ENCODE measurements at regions not wholly inside any gene's neighbourhood (a gene's known extent, or its start where the extent isn't known, plus 50 kb on each side); places are given as distances from the start of the nearest gene placed in this dataset.
A peak's percentile ranks its signal among the peaks of the same experiment; 100 is the strongest.

DNA sequence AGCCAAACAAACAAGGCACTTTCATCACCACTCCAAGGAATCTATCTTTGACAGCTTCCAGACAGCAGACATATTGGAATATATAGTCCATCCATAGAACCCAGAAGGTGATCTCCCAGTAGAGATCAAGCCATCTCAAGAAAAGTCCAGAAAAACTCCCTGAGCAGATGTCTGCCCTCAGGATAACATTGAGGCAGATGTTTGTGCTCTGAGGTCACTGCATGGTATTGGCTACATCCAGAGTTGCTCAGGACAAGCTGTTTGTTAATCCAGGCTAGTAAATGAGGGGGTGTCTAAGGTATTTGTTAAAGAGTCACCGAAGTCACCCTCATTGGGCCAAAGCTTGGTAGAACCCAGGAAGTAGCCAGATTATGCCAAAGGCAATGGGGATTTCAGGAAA, 556.3 kb upstream of the KLF4 start:
- Histone ChIP-seq H3K27ac (no peak overlapping the region), H3K9me3 (peaks cover 6% of the 10 kb centered on the region), H3K36me3 (ENCODE audit: insufficient read depth in 1 of 2, low read depth in 1 of 2) (no peaks in the 10 kb centered on the region), H3K4me1 (peaks cover 3% of the 10 kb centered on the region), H3K4me3 (no peak overlapping the region), H3K27me3 (ENCODE audit: insufficient read depth in 3 of 3, low read length in 2 of 3) (no peaks in the 10 kb centered on the region)
- TF ChIP-seq, protein P1, sequence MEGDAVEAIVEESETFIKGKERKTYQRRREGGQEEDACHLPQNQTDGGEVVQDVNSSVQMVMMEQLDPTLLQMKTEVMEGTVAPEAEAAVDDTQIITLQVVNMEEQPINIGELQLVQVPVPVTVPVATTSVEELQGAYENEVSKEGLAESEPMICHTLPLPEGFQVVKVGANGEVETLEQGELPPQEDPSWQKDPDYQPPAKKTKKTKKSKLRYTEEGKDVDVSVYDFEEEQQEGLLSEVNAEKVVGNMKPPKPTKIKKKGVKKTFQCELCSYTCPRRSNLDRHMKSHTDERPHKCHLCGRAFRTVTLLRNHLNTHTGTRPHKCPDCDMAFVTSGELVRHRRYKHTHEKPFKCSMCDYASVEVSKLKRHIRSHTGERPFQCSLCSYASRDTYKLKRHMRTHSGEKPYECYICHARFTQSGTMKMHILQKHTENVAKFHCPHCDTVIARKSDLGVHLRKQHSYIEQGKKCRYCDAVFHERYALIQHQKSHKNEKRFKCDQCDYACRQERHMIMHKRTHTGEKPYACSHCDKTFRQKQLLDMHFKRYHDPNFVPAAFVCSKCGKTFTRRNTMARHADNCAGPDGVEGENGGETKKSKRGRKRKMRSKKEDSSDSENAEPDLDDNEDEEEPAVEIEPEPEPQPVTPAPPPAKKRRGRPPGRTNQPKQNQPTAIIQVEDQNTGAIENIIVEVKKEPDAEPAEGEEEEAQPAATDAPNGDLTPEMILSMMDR (IDR thresholded peaks at IDR 0.05): no peak
- no peak for DNase-seq
- ATAC-seq: no peak
- 75 to 89% (median 87%) methylated on average over 1 of the region's 1 CpG for WGBS, 3 donors
- intact Hi-C loops (cut with DNase I): no loop called here

DNA sequence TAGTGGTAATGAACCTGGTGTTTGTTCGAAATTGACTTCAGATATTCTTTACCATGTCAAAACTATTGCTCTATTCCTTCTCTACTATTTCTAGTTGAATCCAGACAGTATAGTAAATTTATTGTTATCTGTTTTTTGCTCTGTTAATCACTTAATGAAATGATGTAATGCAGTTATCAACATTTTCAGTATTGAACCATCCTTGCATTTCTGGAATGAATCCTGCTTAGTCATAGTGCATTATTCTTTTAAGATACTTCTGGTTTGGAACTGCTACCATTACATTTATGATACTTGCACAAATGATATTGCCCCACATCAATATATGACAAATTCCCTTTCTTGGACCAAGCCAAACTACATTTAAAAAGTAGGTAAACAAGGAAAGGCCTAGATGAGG, 554.0 kb upstream of the KLF4 start:
- Histone ChIP-seq H3K27me3 (ENCODE audit: insufficient read depth in 3 of 3, low read length in 2 of 3) (no peaks in the 10 kb centered on the region), H3K27ac (no peak overlapping the region), H3K36me3 (ENCODE audit: insufficient read depth in 1 of 2, low read depth in 1 of 2) (no peaks in the 10 kb centered on the region), H3K4me3 (no peak overlapping the region), H3K9me3 (peaks cover 6% of the 10 kb centered on the region), H3K4me1 (no peaks in the 10 kb centered on the region)
- ATAC-seq (no peak), DNase-seq (no peak)
- WGBS, 3 donors: 88 to 100% (median 99%) methylated on average over 1 of the region's 1 CpG
- TF ChIP-seq, protein P1 (IDR thresholded peaks at IDR 0.05): no peak
- intact Hi-C loops (cut with DNase I): no loop called here

DNA sequence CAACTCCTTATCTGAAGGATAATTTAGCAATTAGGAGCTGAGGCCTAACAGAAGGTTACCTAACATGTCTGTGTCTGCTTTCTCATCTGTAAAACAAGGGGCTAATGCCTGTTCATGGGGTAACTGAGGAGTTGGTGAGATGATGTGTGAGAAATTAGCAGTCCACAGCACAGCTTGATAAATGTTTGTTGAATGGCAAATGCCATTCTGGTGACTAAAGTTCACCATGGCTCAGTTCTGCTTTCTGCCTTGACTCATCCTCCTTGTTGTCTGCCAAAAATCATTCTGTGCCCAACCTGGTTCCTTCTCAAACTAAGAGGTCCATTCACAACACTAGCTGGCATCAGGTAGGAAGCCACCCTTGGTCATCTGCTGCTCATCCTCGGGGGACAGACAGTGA, 552.0 kb upstream of the KLF4 start:
- 37 to 56% (median 44%) methylated on average over 1 of the region's 1 CpG for WGBS, 3 donors
- DNase-seq: no peak
- TF ChIP-seq, protein P1 (IDR thresholded peaks at IDR 0.05): no peak
- intact Hi-C loops (cut with DNase I): no loop called here
- Histone ChIP-seq H3K27me3 (ENCODE audit: insufficient read depth in 3 of 3, low read length in 2 of 3) (no peaks in the 10 kb centered on the region), H3K4me3 (no peak overlapping the region), H3K27ac (peak overlapping the region; percentile 61), H3K4me1 (no peaks in the 10 kb centered on the region), H3K36me3 (ENCODE audit: insufficient read depth in 1 of 2, low read depth in 1 of 2) (no peaks in the 10 kb centered on the region), H3K9me3 (peaks cover 6% of the 10 kb centered on the region)
- peak; percentile 78 to 87 (median 86) for ATAC-seq

DNA sequence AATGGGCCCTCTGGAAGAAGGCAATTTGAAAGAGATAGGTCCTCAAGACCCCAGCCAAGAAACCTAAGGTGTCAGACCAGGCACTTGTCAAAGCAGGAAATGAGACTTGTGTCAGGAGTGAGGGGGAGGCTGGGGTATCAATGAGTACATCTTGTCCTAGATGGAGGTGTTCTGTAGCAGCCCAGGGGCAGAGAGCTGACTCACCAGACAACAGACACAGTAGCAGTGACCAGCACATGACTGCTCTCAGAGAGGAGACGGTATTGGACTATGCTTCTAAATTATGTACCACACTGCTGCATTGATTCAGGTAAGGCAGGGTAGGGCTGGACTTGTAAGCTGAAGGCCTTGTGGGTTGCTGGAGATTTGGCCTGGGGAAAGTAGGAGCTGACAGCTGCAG, 551.2 kb upstream of the KLF4 start:
- TF ChIP-seq, protein P1 (IDR thresholded peaks at IDR 0.05): no peak
- WGBS, 3 donors: 79 to 88% (median 82%) methylated on average over 1 of the region's 1 CpG
- intact Hi-C loops (cut with DNase I): no loop called here
- H3K4me1 ChIP-seq: no peaks in the 10 kb centered on the region
- DNase-seq (no peak), ATAC-seq (peak; percentile 65 to 86 (median 81))
- H3K27me3 ChIP-seq (ENCODE audit: insufficient read depth in 3 of 3, low read length in 2 of 3): no peaks in the 10 kb centered on the region
- no peak overlapping the region for H3K4me3 ChIP-seq
- H3K36me3 ChIP-seq (ENCODE audit: insufficient read depth in 1 of 2, low read depth in 1 of 2): no peaks in the 10 kb centered on the region
- peaks cover 6% of the 10 kb centered on the region for H3K9me3 ChIP-seq
- peak overlapping the region; percentile 61 for H3K27ac ChIP-seq

DNA sequence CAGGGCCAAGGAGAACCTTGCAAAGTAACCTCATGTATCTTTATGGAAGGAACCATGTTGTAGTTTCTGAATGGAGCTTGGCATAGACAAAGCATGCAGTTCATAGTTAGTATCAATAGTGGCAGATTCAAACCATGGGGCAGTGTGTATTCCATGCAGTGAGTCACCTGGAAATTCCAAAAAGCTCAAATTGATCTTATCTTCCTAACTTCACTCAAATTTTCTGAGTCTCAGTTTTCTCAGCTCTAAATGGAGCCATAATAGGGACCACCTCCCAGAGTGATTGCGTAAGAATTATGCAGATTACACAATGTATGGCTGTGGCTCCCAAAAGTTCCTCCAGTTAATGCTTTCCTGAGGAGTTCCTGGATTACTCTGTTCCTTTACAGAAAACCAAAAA, 549.9 kb upstream of the KLF4 start:
- H3K27me3 ChIP-seq (ENCODE audit: insufficient read depth in 3 of 3, low read length in 2 of 3): no peaks in the 10 kb centered on the region
- DNase-seq (no peak), ATAC-seq (no peak)
- 90 to 100% (median 99%) methylated on average over 1 of the region's 1 CpG for WGBS, 3 donors
- no peaks in the 10 kb centered on the region for H3K36me3 ChIP-seq (ENCODE audit: insufficient read depth in 1 of 2, low read depth in 1 of 2)
- TF ChIP-seq, protein P1 (IDR thresholded peaks at IDR 0.05): no peak
- H3K4me1 ChIP-seq: no peaks in the 10 kb centered on the region
- intact Hi-C loops (cut with DNase I): loop anchor here in 1 of 2 donors (2.0 kb wide), 1 partner anchor 19 kb away; no protein-coding TSS in a partner anchor
- H3K27ac ChIP-seq: no peak overlapping the region
- H3K4me3 ChIP-seq: no peak overlapping the region
- peaks cover 6% of the 10 kb centered on the region for H3K9me3 ChIP-seq
